WTC11 (cell line): ENCODE measurements at regions not wholly inside any gene's neighbourhood (a gene's known extent, or its start where the extent isn't known, plus 50 kb on each side); places are given as distances from the start of the nearest gene placed in this dataset.

Experiments
- ATAC-seq: fragments of 200-7000 bp; cut with Tn5 transposase; 2 replicates; pipeline ENCODE4 v1.10.0; 2021; ENCODE audit warnings: mild to moderate bottlenecking, moderate library complexity
- CTCF ChIA-PET: fragments of 300-600 bp; sonication (Branson Sonifier 250); formaldehyde crosslinking; loops from one replicate; lab custom pipeline; 2021; ENCODE audit warnings: antibody characterized with exemption; lab: Charles Lee
- POLR2A ChIA-PET: fragments of 350-600 bp; sonication (Branson Sonifier 250); formaldehyde crosslinking; loops from one replicate; lab custom pipeline; 2021; ENCODE audit warnings: antibody characterized with exemption; lab: Charles Lee
- DNase-seq: peaks from one replicate; pipeline ENCODE4 v3.0.0; 2021; ENCODE audit warnings: low spot score
- H3K27ac Mint-ChIP-seq: 2 replicates; pipeline ENCODE4 v1.8.0; 2021; ENCODE audit warnings: mixed read lengths
- H3K27me3 Mint-ChIP-seq: 2 replicates; pipeline ENCODE4 v1.8.0; 2021; ENCODE audit warnings: low read depth, mild to moderate bottlenecking, moderate library complexity, mixed read lengths
- H3K36me3 Mint-ChIP-seq: 2 replicates; pipeline ENCODE4 v1.8.0; 2021; ENCODE audit warnings: mixed read lengths
- H3K4me1 Mint-ChIP-seq: 2 replicates; pipeline ENCODE4 v1.8.0; 2022; ENCODE audit warnings: mixed read lengths
- H3K4me3 Mint-ChIP-seq: 2 replicates; pipeline ENCODE4 v1.8.0; 2021; ENCODE audit warnings: mild to moderate bottlenecking, moderate library complexity, mixed read lengths
- H3K9me3 Mint-ChIP-seq: 2 replicates; pipeline ENCODE4 v1.8.0; 2021; ENCODE audit warnings: mixed read lengths
- AR ChIP-seq: fragments of 250-450 bp; sonication (Bioruptor Pico); IDR thresholded peaks from 2 replicates; pipeline ENCODE4 v1.9.0; 2021; ENCODE audit warnings: mild to moderate bottlenecking
- CREM ChIP-seq: sonication (generic); formaldehyde crosslinking; IDR thresholded peaks from 2 replicates; pipeline ENCODE4 v1.8.1; 2022; ENCODE audit warnings: mild to moderate bottlenecking, missing genetic modification reagents, moderate library complexity
- CTCF ChIP-seq: fragments of 200-600 bp; IDR thresholded peaks from 2 replicates; pipeline ENCODE4 v1.8.0; 2022; ENCODE audit warnings: antibody characterized with exemption
- E2F1 ChIP-seq: sonication (generic); formaldehyde crosslinking; IDR thresholded peaks from 2 replicates; pipeline ENCODE4 v1.8.0; 2022; ENCODE audit warnings: mild to moderate bottlenecking, missing genetic modification reagents
- GTF2I ChIP-seq: fragments of 250-450 bp; sonication (Bioruptor Pico); conservative IDR thresholded peaks from 2 replicates; pipeline ENCODE4 v1.4.0; 2021; ENCODE audit warnings: mild to moderate bottlenecking
- KAT7 ChIP-seq: sonication (generic); formaldehyde crosslinking; IDR thresholded peaks from 2 replicates; pipeline ENCODE4 v1.8.1; 2023; ENCODE audit warnings: missing genetic modification reagents, mild to moderate bottlenecking, borderline replicate concordance
- SMAD4 ChIP-seq: sonication (generic); formaldehyde crosslinking; IDR thresholded peaks from 2 replicates; pipeline ENCODE4 v1.8.0; 2022; ENCODE audit warnings: mild to moderate bottlenecking, missing genetic modification reagents
- SOX15 ChIP-seq: fragments of 250-450 bp; sonication (Bioruptor Pico); IDR thresholded peaks from 2 replicates; pipeline ENCODE4 v1.9.0; 2021; ENCODE audit warnings: mild to moderate bottlenecking
- SP1 ChIP-seq: sonication (generic); formaldehyde crosslinking; conservative IDR thresholded peaks from 2 replicates; pipeline ENCODE4 v1.8.1; 2022; ENCODE audit warnings: missing genetic modification reagents
- STAT6 ChIP-seq: sonication (generic); formaldehyde crosslinking; conservative IDR thresholded peaks from 2 replicates; pipeline ENCODE4 v1.8.1; 2023; ENCODE audit warnings: mild to moderate bottlenecking, low read depth, missing genetic modification reagents, moderate library complexity
- TP53 ChIP-seq: sonication (generic); formaldehyde crosslinking; IDR thresholded peaks from 2 replicates; pipeline ENCODE4 v1.8.1; 2023; ENCODE audit warnings: mild to moderate bottlenecking, missing genetic modification reagents
- ZBTB43 ChIP-seq: sonication (generic); formaldehyde crosslinking; IDR thresholded peaks from 2 replicates; pipeline ENCODE4 v1.8.1; 2023; ENCODE audit warnings: mild to moderate bottlenecking, missing genetic modification reagents
- ZNF121 ChIP-seq: sonication (generic); formaldehyde crosslinking; IDR thresholded peaks from 2 replicates; pipeline ENCODE4 v1.8.0; 2023; ENCODE audit warnings: missing genetic modification reagents
- ZNF396 ChIP-seq: fragments of 250-450 bp; sonication (Bioruptor Pico); IDR thresholded peaks from 2 replicates; pipeline ENCODE4 v1.8.0; 2021; ENCODE audit warnings: mild to moderate bottlenecking, moderate library complexity, borderline replicate concordance
- TF ChIP-seq, protein P1 (sequence below): sonication (generic); formaldehyde crosslinking; IDR thresholded peaks from 2 replicates; pipeline ENCODE4 v1.8.1; 2023; ENCODE audit warnings: mild to moderate bottlenecking, missing genetic modification reagents
- TF ChIP-seq, protein P2 (sequence below): sonication (generic); formaldehyde crosslinking; IDR thresholded peaks from 2 replicates; pipeline ENCODE4 v1.8.1; 2023; ENCODE audit warnings: mild to moderate bottlenecking, missing genetic modification reagents, moderate library complexity
- TF ChIP-seq, protein P3 (sequence below): sonication (generic); formaldehyde crosslinking; IDR thresholded peaks from 2 replicates; pipeline ENCODE4 v1.8.1; 2022; ENCODE audit warnings: low read depth, missing genetic modification reagents, borderline replicate concordance

DNA sequence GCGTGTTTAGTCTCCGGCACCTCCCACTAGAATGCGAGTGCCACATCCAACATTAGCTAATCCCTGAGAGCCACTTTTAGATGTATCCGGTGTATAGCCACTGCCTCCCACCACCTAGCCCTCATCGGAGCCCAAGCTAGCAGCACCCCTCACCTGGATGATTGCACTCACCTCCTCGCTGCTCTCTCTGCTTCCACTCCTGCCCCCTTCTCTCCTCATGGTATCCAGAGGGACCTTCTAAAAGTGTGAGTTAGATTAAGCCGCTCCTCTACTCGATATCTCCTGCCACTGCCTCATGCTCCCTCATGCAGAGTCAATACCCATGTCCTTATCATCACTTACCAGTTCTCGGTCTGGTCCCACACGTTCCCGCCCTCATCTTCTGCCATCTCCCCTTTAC lies 125.3 kb downstream of the RAB11FIP2 start (continued):
- TF ChIP-seq SOX15 (CRISPR knock-in tag) (no peak), ZNF121 (no peak)
- TF ChIP-seq, all 79 proteins: peak for 0

DNA sequence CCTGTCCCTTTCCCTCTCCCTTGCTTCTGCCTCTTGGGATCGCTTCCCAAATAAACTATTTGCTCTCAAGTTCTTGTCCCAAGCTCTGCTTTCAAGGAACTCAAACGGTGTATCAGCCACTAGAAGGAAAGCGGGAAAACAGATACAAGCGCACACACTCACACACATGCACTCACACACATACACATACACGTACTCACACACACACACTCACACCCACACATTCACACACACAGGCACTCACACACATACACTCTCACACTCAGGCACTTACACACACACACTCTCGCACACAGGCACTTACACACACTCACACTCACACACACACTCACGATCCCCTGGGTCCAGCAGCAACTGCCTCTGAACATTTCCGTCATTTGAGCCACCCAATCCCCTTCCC lies 121.9 kb downstream of the RAB11FIP2 start:
- Mint-ChIP-seq H3K4me3 (no peak overlapping the region), H3K36me3 (no peaks in the 10 kb centered on the region), H3K9me3 (peaks cover 5% of the 10 kb centered on the region), H3K27me3 (no peaks in the 10 kb centered on the region)
- ATAC-seq: no peak
- TF ChIP-seq ZNF121 (no peak), ZBTB43 (peak; percentile 25; the same call in 1 of the 2 replicates)
- TF ChIP-seq, all 79 proteins: peak for 1
- H3K4me1 Mint-ChIP-seq: peaks cover 27% of the 10 kb centered on the region
- ChIA-PET CTCF (no interaction called here), POLR2A (no interaction called here)
- DNase-seq: no peak
- peak overlapping the region; percentile 66 for H3K27ac Mint-ChIP-seq

DNA sequence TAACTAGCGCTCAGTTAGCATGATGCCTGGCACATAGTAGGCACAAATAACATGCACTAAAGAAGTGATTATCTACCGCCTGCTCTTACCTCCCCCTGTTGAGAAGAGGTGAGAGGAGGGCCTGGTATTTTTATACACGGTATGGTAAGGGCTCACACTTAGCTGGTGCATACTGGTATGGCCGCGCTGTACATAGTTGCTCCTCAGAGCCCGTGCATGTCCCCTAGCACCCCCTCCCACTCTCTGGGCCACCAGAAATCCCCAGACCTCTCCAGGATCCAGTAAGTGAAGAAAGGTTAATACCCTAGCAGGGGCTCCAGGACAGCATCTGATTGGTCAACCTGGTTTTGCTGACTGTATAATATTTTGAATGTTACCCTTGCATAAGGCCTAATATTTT lies 121.4 kb downstream of the RAB11FIP2 start:
- peaks cover 5% of the 10 kb centered on the region for H3K9me3 Mint-ChIP-seq
- TF ChIP-seq E2F1 (CRISPR knock-in tag): no peak
- no peak for TF ChIP-seq STAT6
- no peak for TF ChIP-seq ZNF396 (CRISPR knock-in tag)
- TF ChIP-seq GTF2I: no peak
- no peak for TF ChIP-seq SMAD4 (CRISPR knock-in tag)
- ChIA-PET CTCF (no interaction called here), POLR2A (no interaction called here)
- H3K4me1 Mint-ChIP-seq: peaks cover 28% of the 10 kb centered on the region
- no peak overlapping the region for H3K4me3 Mint-ChIP-seq
- H3K36me3 Mint-ChIP-seq: no peaks in the 10 kb centered on the region
- H3K27me3 Mint-ChIP-seq: no peaks in the 10 kb centered on the region
- no peak overlapping the region; the same call in 1 of the 2 replicates for H3K27ac Mint-ChIP-seq
- ATAC-seq (no peak), DNase-seq (no peak)

DNA sequence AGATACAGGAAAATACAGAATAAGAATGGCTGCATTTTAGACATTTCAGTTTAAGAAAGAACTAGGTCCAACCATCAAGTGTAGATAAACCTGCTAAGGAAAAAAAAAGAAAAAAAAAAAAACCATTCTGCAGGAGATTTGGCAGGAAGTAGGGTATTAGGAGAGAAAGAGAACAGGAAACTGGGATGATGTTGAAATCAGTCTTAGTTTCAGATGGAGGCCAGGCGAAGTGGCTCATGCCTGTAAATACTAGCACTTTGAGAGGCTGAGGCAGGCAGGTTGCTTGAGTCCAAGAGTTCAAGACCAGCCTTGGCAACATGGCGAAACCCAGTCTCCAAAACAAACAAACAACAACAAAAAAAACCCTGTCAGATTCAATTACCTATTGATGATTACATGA lies 120.2 kb downstream of the RAB11FIP2 start:
- CTCF ChIA-PET: no interaction called here
- ATAC-seq (no peak), DNase-seq (no peak)
- Mint-ChIP-seq H3K27ac (no peak overlapping the region), H3K9me3 (peaks cover 11% of the 10 kb centered on the region), H3K36me3 (peaks cover 4% of the 10 kb centered on the region), H3K4me1 (peaks cover 28% of the 10 kb centered on the region), H3K4me3 (no peak overlapping the region), H3K27me3 (no peaks in the 10 kb centered on the region)
- POLR2A ChIA-PET: no interaction called here
- no peak for TF ChIP-seq TP53 (CRISPR knock-in tag)
- TF ChIP-seq CREM: no peak
- TF ChIP-seq, protein P1, sequence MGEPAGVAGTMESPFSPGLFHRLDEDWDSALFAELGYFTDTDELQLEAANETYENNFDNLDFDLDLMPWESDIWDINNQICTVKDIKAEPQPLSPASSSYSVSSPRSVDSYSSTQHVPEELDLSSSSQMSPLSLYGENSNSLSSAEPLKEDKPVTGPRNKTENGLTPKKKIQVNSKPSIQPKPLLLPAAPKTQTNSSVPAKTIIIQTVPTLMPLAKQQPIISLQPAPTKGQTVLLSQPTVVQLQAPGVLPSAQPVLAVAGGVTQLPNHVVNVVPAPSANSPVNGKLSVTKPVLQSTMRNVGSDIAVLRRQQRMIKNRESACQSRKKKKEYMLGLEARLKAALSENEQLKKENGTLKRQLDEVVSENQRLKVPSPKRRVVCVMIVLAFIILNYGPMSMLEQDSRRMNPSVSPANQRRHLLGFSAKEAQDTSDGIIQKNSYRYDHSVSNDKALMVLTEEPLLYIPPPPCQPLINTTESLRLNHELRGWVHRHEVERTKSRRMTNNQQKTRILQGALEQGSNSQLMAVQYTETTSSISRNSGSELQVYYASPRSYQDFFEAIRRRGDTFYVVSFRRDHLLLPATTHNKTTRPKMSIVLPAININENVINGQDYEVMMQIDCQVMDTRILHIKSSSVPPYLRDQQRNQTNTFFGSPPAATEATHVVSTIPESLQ (CRISPR knock-in tag): no peak
- no peak for TF ChIP-seq AR (CRISPR knock-in tag)
- TF ChIP-seq, protein P2, sequence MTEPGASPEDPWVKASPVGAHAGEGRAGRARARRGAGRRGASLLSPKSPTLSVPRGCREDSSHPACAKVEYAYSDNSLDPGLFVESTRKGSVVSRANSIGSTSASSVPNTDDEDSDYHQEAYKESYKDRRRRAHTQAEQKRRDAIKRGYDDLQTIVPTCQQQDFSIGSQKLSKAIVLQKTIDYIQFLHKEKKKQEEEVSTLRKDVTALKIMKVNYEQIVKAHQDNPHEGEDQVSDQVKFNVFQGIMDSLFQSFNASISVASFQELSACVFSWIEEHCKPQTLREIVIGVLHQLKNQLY (CRISPR knock-in tag): no peak
- no peak for TF ChIP-seq SP1
- TF ChIP-seq KAT7 (CRISPR knock-in tag): no peak
- no peak for TF ChIP-seq CTCF
- TF ChIP-seq, protein P3, sequence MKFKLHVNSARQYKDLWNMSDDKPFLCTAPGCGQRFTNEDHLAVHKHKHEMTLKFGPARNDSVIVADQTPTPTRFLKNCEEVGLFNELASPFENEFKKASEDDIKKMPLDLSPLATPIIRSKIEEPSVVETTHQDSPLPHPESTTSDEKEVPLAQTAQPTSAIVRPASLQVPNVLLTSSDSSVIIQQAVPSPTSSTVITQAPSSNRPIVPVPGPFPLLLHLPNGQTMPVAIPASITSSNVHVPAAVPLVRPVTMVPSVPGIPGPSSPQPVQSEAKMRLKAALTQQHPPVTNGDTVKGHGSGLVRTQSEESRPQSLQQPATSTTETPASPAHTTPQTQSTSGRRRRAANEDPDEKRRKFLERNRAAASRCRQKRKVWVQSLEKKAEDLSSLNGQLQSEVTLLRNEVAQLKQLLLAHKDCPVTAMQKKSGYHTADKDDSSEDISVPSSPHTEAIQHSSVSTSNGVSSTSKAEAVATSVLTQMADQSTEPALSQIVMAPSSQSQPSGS: no peak
